Glomerular endothelial cell (primary cell): ENCODE measurements at regions not wholly inside any gene's neighbourhood (a gene's known extent, or its start where the extent isn't known, plus 50 kb on each side); places are given as distances from the start of the nearest gene placed in this dataset.

Experiments used
- DNase-seq: peaks from one replicate; pipeline ENCODE4 v3.0.0-alpha.2; 2011; ENCODE audit warnings: low read depth, low spot score; ENCODE audit errors: extremely low read depth

DNA sequence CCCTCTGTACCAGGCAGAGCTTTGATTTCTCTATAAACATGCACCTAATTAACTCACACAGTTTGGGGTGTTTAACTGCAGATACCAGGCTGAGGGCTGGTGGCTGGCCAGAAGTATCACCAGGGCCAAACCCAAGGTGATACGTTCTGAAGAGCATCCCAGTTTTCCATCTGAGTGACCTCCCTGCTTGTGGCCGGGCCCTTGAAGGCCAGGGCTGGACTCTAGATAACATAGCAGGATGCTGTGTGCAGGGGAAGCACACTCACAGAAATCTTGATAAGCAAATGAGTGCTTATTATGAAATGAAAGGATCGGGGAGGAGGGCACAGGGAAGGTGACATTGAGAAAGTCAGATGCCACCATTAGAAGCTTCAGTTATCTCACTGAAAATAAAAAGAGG is 582.4 kb downstream of the BRINP1 start:
- no peak for DNase-seq

DNA sequence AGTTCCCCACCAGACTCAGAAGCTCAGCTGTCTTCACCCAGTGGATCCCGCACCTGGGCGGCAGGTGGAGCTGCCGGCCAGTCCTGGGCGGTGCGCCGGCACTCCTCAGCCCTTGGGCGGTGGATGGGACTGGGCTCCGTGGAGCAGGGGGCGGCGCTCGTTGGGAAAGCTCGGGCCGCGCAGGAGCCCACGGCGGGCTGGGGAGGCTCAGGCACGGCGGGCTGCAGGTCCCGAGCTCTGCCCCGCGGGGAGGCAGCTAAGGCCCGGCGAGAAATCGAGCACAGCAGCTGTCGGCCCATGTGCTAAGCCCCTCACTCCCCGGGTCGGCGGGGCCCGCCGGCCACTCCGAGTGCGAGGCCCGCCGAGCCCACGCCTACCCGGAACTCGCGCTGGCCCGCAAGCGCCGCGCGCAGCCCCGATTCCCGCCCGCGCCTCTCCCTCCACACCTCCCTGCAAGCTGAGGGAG is 560.0 kb downstream of the BRINP1 start:
- DNase-seq = no peak

DNA sequence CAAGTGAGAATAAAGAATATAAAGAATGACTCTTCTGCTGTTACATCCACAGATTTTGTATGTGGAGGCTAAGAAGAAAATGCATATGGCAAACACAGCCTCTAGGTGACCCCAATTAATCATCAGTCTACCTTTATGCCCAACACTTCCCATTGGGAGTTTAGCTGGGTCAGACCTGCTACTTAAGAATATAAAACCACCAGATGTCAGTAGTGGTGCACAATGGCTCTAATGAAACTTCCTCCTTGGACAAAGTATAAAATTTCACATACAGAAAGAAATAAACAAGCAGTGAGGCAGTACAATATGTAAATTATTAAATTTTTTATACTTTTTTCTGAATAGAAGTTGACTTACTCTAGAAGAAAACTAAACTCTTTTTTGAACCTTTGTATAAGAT is 539.9 kb downstream of the BRINP1 start:
- no peak for DNase-seq

GRCh38 chr9:118832371-118832770 is 536.9 kb downstream of the BRINP1 start:
- DNase-seq = no peak

- DNase-seq = no peak
Observed at GRCh38 chr9:118836891-118837290, 532.3 kb downstream of the BRINP1 start.

GRCh38 chr9:118871531-118871930 is 497.7 kb downstream of the BRINP1 start:
- DNase-seq = no peak

DNA sequence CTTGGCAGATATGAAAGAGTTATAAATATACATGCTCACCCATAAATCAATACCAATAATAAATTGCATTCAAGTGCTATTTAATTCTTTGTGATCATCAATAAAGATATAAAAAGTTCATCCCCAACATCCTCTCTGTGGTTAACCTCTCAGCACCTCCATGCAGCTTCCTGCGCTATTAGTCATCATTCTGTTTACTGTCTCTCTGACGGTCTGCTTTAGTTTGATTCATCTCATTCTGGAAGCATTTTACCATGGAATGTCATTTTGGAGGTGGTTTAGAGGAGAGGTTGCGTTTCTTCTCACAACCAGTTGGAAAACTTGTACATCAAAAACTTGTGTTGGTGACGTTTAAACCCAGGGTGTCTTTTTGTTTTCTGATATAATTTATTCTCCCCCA is 486.6 kb downstream of the BRINP1 start:
- DNase-seq = no peak

GRCh38 chr9:118883411-118883810 is 485.8 kb downstream of the BRINP1 start:
- no peak for DNase-seq

- DNase-seq = no peak
Observed at GRCh38 chr9:118891213-118891612, 478.0 kb downstream of the BRINP1 start.

GRCh38 chr9:118896324-118897000 is 472.8 kb downstream of the BRINP1 start:
- no peak for DNase-seq

- no peak for DNase-seq
Observed at GRCh38 chr9:118918180-118918579, 451.1 kb downstream of the BRINP1 start.

- DNase-seq = no peak
Observed at GRCh38 chr9:118928722-118929121, 440.5 kb downstream of the BRINP1 start.

GRCh38 chr9:118929287-118929686 is 439.9 kb downstream of the BRINP1 start:
- no peak for DNase-seq

DNA sequence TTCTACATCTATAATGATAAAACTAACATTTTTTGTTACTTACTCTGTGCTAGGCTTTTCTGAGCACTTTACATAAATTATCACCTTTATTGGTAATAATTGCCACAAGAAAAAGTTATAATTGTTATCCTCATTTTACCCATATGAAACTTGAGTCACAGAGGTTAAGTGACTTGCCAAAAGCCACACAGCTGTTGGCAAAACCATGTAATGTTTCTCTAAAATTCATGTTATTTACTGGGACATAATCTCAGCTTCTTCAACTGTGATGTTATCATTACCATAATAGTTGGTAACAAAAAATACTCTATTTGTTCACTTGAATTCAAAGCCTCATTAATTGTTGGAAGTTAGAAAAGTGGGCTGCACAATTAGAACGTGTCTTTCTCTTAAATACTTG is 437.3 kb downstream of the BRINP1 start:
- DNase-seq = no peak

- no peak for DNase-seq
Observed at GRCh38 chr9:118938581-118938980, 430.7 kb downstream of the BRINP1 start.

DNA sequence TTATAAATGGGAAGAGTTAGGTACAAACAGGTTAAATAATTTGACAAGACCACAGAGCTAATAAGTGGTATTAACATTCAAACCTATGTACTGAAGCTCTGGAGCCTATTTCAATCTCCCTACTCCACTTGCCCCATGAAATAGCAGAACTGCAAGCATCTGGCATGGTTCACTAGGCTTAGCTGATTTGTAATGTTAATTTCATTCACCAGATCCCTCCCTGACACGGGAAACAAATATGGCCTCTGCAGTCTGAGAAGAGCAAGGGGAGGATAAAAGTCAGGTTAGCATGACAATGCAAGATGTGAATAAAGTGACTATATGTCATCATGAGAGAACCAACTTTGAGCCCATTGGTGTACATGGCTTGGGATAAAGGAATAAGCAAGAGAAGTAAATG is 428.8 kb downstream of the BRINP1 start:
- DNase-seq = no peak

DNA sequence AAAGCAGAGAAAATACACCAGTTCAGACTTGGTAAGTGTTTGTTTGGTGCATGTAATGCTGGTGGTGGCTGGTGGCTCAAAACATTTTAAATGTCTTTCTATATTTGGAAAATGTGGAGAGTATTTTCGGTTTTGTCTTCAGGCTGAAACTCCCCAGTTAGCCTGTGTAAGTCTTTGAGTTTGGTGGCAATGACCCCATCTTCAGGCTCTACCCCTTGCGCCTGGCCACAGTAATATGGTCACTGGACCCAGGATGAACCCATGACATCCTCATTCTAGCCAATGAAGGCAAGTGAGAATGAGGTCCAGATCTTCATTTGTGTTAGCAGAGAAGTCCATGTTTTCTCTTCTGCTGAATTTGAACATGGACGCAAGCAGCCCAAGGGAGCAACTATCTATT is 422.6 kb downstream of the BRINP1 start:
- no peak for DNase-seq

DNA sequence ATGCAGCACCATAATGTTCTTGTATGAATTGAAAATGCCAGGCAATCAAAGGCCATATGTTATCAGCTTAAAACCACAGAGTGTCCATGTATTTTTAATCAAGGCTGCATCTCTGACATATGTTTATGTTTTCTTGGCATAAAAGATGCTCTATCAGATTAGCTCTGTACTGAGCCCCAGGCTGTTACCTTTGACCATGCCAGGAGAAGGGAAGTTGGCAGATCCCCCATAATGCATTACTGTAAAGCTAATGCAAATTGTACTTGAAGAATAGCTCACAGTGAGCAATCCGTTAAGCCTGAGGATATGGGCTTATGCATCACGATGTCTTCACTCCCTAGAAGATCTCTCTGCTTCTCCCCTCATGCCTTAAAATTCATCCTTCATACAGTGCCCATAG is 414.4 kb downstream of the BRINP1 start:
- DNase-seq = no peak

- no peak for DNase-seq
Observed at GRCh38 chr9:118957585-118957984, 411.6 kb downstream of the BRINP1 start.

GRCh38 chr9:118959366-118959765 is 409.9 kb downstream of the BRINP1 start:
- no peak for DNase-seq

- no peak for DNase-seq
Observed at GRCh38 chr9:118961857-118962256, 407.4 kb downstream of the BRINP1 start.

- no peak for DNase-seq
Observed at GRCh38 chr9:118962426-118962825, 406.8 kb downstream of the BRINP1 start.

DNA sequence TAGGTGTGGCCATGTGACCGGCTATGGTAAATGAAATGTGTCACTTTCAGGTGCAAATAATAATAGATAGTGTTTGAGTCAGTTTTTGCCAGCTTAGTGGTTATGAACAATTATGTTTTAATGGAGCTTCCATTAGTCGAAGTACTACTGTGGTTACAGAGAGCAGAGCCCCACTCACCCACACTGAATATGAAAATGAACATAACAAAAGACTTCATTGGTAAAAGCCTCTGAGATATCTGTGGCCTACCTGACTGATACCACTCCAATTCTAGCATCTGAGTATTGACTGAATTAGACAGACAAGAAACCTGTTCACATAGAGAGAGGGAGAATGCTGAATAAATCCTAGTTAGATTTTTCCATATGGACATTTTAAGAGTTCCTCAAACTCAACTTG is 405.6 kb downstream of the BRINP1 start:
- DNase-seq = no peak
